A673 (cell line): ENCODE measurements at regions not wholly inside any gene's neighbourhood (a gene's known extent, or its start where the extent isn't known, plus 50 kb on each side); places are given as distances from the start of the nearest gene placed in this dataset.

Experiments used
- BruUV-seq: library from RNA; stranded (reverse); fragments of 400-500 nt; replicated peaks from 2 replicates; lab custom pipeline; 2021; lab: Mats Ljungman, UMichigan
- CTCF ChIA-PET: fragments of 300-600 bp; sonication (Branson Sonifier 250); formaldehyde crosslinking; loops from one replicate; lab custom pipeline; 2022; ENCODE audit warnings: antibody characterized with exemption; lab: Charles Lee
- POLR2A ChIA-PET: fragments of 300-600 bp; sonication (Branson Sonifier 250); formaldehyde crosslinking; loops from one replicate; lab custom pipeline; 2022; ENCODE audit warnings: antibody characterized with exemption; ENCODE audit not compliant: low non-redundant PET; lab: Charles Lee
- DNase-seq: peaks from one replicate; pipeline ENCODE4 v3.0.0-alpha.2; 2015; ENCODE audit warnings: low spot score
- H3K27ac ChIP-seq: fragments of 200-600 bp; sonication (generic); 2 replicates; pipeline ENCODE4 v1.5.1; 2016; ENCODE audit warnings: mixed run types, low read depth, mild to moderate bottlenecking, mixed read lengths, antibody characterized with exemption, low read length; ENCODE audit not compliant: poor library complexity, severe bottlenecking
- H3K27me3 ChIP-seq: fragments of 200-600 bp; sonication (generic); replicated peaks from 2 replicates; pipeline ENCODE4 v1.6.1; 2017; ENCODE audit warnings: mixed run types, low read depth, mild to moderate bottlenecking, mixed read lengths, antibody characterized with exemption, low read length; ENCODE audit not compliant: insufficient read depth, poor library complexity
- H3K36me3 ChIP-seq: fragments of 200-600 bp; sonication (generic); 2 replicates; pipeline ENCODE4 v1.6.1; 2016; ENCODE audit warnings: mixed run types, mild to moderate bottlenecking, mixed read lengths, antibody characterized with exemption, low read length; ENCODE audit not compliant: insufficient read depth, poor library complexity, severe bottlenecking
- H3K4me1 ChIP-seq: fragments of 200-600 bp; sonication (generic); 2 replicates; pipeline ENCODE4 v1.6.1; 2017; ENCODE audit warnings: mixed run types, mild to moderate bottlenecking, mixed read lengths, antibody characterized with exemption, low read length; ENCODE audit not compliant: insufficient read depth, poor library complexity, severe bottlenecking
- H3K4me3 ChIP-seq: fragments of 200-600 bp; sonication (generic); 2 replicates; pipeline ENCODE4 v1.5.1; 2016; ENCODE audit warnings: low read depth, mixed run types, mild to moderate bottlenecking, mixed read lengths, low read length; ENCODE audit not compliant: poor library complexity, severe bottlenecking
- H3K9me3 ChIP-seq: fragments of 200-600 bp; sonication (generic); 2 replicates; pipeline ENCODE4 v1.6.1; 2016; ENCODE audit warnings: mixed run types, low read depth, mild to moderate bottlenecking, mixed read lengths, antibody characterized with exemption, low read length; ENCODE audit not compliant: poor library complexity, severe bottlenecking
- EZH2 ChIP-seq: fragments of 200-600 bp; sonication (generic); IDR thresholded peaks from 2 replicates; pipeline ENCODE4 v1.6.1; 2017; ENCODE audit warnings: borderline replicate concordance, low read depth, mild to moderate bottlenecking, mixed read lengths, antibody characterized with exemption, low read length; ENCODE audit not compliant: poor library complexity, severe bottlenecking
- intact Hi-C: fragments of 100-400 bp; cut with micrococcal nuclease; formaldehyde crosslinking; loops from one replicate; pipeline ENCODE4 v1.10.0; 2022; ENCODE audit not compliant: unreplicated experiment
- TF ChIP-seq, protein P1 (sequence below): fragments of 300-800, 200-600 bp; sonication (generic); conservative IDR thresholded peaks from 2 replicates; pipeline ENCODE4 v1.5.1; 2017; ENCODE audit warnings: low read depth, mild to moderate bottlenecking, antibody characterized with exemption, low read length, moderate library complexity, mixed read lengths

DNA sequence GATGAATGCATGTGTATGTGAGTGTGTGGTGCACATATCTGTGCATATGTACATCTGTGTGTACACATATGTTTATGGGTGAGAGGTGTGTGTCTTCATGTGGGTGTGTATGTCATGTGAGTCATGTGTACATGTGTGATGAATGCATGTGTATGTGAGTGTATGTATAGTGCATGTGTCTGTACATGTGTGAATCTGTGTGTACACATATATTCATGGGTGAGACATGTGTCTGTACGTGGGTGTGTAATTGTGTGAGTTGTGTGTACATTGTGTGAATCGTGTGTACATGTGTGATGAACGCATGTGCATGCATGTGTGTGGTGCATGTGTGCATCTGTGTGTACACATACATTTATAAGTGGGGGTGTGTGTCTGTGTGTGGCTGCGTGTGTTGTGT, 146.9 kb upstream of the TMEM132C start:
- no peaks in the 10 kb centered on the region for H3K9me3 ChIP-seq
- CTCF ChIA-PET, result no interaction called here
- no peak overlapping the region for H3K27ac ChIP-seq
- no peak overlapping the region for H3K4me3 ChIP-seq
- POLR2A ChIA-PET, result no interaction called here
- intact Hi-C loops, result no loop called here
- H3K4me1 ChIP-seq, result no peaks in the 10 kb centered on the region
- no peaks in the 10 kb centered on the region for H3K27me3 ChIP-seq
- no peak for TF ChIP-seq EZH2
- TF ChIP-seq, protein P1, sequence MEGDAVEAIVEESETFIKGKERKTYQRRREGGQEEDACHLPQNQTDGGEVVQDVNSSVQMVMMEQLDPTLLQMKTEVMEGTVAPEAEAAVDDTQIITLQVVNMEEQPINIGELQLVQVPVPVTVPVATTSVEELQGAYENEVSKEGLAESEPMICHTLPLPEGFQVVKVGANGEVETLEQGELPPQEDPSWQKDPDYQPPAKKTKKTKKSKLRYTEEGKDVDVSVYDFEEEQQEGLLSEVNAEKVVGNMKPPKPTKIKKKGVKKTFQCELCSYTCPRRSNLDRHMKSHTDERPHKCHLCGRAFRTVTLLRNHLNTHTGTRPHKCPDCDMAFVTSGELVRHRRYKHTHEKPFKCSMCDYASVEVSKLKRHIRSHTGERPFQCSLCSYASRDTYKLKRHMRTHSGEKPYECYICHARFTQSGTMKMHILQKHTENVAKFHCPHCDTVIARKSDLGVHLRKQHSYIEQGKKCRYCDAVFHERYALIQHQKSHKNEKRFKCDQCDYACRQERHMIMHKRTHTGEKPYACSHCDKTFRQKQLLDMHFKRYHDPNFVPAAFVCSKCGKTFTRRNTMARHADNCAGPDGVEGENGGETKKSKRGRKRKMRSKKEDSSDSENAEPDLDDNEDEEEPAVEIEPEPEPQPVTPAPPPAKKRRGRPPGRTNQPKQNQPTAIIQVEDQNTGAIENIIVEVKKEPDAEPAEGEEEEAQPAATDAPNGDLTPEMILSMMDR, result no peak
- BruUV-seq, result no TSS peak
- DNase-seq, result no peak
- no peaks in the 10 kb centered on the region for H3K36me3 ChIP-seq

DNA sequence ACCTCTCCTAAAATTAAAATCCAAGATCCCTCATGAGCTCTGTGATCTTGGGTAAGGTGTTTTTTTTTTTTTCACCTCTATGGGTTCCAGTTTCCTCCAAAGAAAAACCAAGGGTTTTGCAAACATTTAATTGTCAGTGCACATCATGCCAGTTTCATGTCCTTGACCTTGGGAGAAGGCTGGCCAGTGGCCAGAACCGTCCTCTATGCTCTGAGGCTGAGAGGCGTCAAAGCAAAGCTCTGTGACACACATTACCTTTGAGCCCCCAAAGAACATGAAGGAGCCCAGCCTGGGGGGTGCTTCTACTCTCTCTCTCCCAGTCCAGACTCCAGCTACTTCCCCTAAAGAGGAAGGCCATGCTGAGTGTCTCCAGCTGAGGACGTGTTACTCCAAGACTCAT, 145.5 kb upstream of the TMEM132C start:
- no TSS peak for BruUV-seq
- no peak for DNase-seq
- CTCF ChIA-PET, result no interaction called here

DNA sequence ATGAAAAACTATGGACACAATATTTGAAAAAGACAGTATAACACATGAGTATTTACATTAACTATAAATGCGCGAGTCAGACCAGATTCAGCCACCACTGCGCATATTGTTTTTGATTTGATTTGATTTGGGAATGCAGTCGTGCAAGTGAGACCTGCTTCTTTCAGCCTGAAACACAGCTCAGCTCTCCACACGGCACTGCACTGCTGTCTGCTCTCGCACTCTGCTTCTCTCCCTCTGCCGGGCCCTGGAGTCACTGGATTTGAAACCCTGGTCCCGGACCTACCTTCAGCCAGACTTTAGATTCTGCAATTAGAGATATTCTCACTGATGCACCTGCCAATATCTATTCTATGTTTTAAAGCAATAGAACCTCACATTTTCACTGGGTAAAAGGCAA, 143.9 kb upstream of the TMEM132C start:
- Histone ChIP-seq H3K27ac (no peak overlapping the region), H3K4me1 (no peaks in the 10 kb centered on the region), H3K27me3 (no peaks in the 10 kb centered on the region), H3K9me3 (no peaks in the 10 kb centered on the region), H3K4me3 (no peak overlapping the region), H3K36me3 (no peaks in the 10 kb centered on the region)
- intact Hi-C loops, result no loop called here
- ChIA-PET CTCF (no interaction called here), POLR2A (no interaction called here)
- TF ChIP-seq EZH2, result no peak
- TF ChIP-seq, protein P1, result no peak
- no peak for DNase-seq
- no TSS peak for BruUV-seq

More for the DNA sequence above, 145.5 kb upstream of the TMEM132C start:
- intact Hi-C loops, result no loop called here
- Histone ChIP-seq H3K36me3 (no peaks in the 10 kb centered on the region), H3K27ac (no peak overlapping the region), H3K4me3 (no peak overlapping the region), H3K4me1 (no peaks in the 10 kb centered on the region), H3K9me3 (no peaks in the 10 kb centered on the region), H3K27me3 (no peaks in the 10 kb centered on the region)
- no peak for TF ChIP-seq EZH2
- TF ChIP-seq, protein P1, result no peak
- POLR2A ChIA-PET, result no interaction called here
